H1 (cell line): ENCODE measurements at regions not wholly inside any gene's neighbourhood (a gene's known extent, or its start where the extent isn't known, plus 50 kb on each side); places are given as distances from the start of the nearest gene placed in this dataset.

Experiments
- CTCF ChIA-PET: fragments of 300-600 bp; sonication (Branson Sonifier 250); formaldehyde crosslinking; loops from one replicate; lab custom pipeline; 2021; ENCODE audit not compliant: partially characterized antibody; lab: Charles Lee
- POLR2A ChIA-PET: fragments of 300-600 bp; sonication (Branson Sonifier 250); formaldehyde crosslinking; loops from one replicate; lab custom pipeline; 2021; ENCODE audit warnings: inconsistent platforms; ENCODE audit not compliant: partially characterized antibody; lab: Charles Lee
- DNase-seq, 2 experiments: peaks; one replicate each; pipeline versions ENCODE4 v3.0.0 to v3.0.0-alpha.2; 2010 to 2022; ENCODE audit warnings: low spot score in 2 of 2, low read depth in 1 of 2, mixed read lengths in 1 of 2
- FAIRE-seq: peaks from 2 replicates; lab custom pipeline; 2011; peaks lifted over from hg19 to GRCh38; lab: Jason Lieb, UNC
- H2AFZ ChIP-seq: 2 replicates; pipeline ENCODE4 v1.8.1; 2012; ENCODE audit warnings: low read length, inconsistent platforms
- H2AK5ac ChIP-seq: 2 replicates; pipeline ENCODE4 v1.6.1; 2013; ENCODE audit warnings: low read depth, low read length
- H2BK120ac ChIP-seq: replicated peaks from 2 replicates; pipeline ENCODE3; 2013; ENCODE audit warnings: low read depth, low read length, inconsistent platforms
- H2BK12ac ChIP-seq: 2 replicates; pipeline ENCODE4 v1.6.1; 2013; ENCODE audit warnings: low read depth, low read length
- H2BK15ac ChIP-seq: 2 replicates; pipeline ENCODE4 v1.6.1; 2013; ENCODE audit warnings: low read length
- H2BK20ac ChIP-seq: 2 replicates; pipeline ENCODE4 v1.6.1; 2013; ENCODE audit warnings: low read length
- H2BK5ac ChIP-seq: 2 replicates; pipeline ENCODE4 v1.6.1; 2013; ENCODE audit warnings: low read depth, low read length
- H3K14ac ChIP-seq: 2 replicates; pipeline ENCODE4 v1.6.1; 2013; ENCODE audit warnings: inconsistent platforms; ENCODE audit not compliant: insufficient read length
- H3K18ac ChIP-seq: 2 replicates; pipeline ENCODE4 v1.6.1; 2013; ENCODE audit warnings: low read length; ENCODE audit errors: extremely low read depth
- H3K23ac ChIP-seq: 2 replicates; pipeline ENCODE4 v1.6.1; 2013; ENCODE audit warnings: inconsistent platforms; ENCODE audit not compliant: insufficient read length
- H3K23me2 ChIP-seq: 2 replicates; pipeline ENCODE4 v1.6.1; 2013; ENCODE audit warnings: low read depth, low read length
- H3K27ac ChIP-seq: 2 replicates; pipeline ENCODE4 v1.6.1; 2011; ENCODE audit warnings: low read depth, low read length, inconsistent platforms
- H3K27me3 ChIP-seq, 4 experiments: replicated peaks in 1 of 4; 1 replicate in 1 of 4; 2 replicates in 3 of 4; pipeline versions ENCODE4 v1.6.1 to v1.8.1; 2011 to 2013; ENCODE audit warnings: low read length in 3 of 4, mild to moderate bottlenecking in 3 of 4, inconsistent platforms in 2 of 4, mixed read lengths in 2 of 4, moderate library complexity in 1 of 4; ENCODE audit not compliant: control insufficient read depth in 3 of 4, insufficient read depth in 3 of 4; ENCODE audit errors: extremely low read depth in 1 of 4
- H3K36me3 ChIP-seq, 4 experiments: 2 replicates each; pipeline versions ENCODE4 v1.6.1 to v1.8.1; 2011 to 2013; ENCODE audit warnings: mild to moderate bottlenecking in 4 of 4, low read length in 3 of 4, moderate library complexity in 2 of 4, control low read depth in 1 of 4, inconsistent platforms in 1 of 4; ENCODE audit not compliant: insufficient read depth in 4 of 4, control insufficient read depth in 2 of 4
- H3K4ac ChIP-seq: replicated peaks from 2 replicates; pipeline ENCODE3; 2013; ENCODE audit warnings: low read length, low read depth, mixed read lengths, inconsistent platforms; ENCODE audit not compliant: insufficient read length
- H3K4me1 ChIP-seq, 4 experiments: replicated peaks in 1 of 4; 1 replicate in 1 of 4; 2 replicates in 3 of 4; pipeline versions ENCODE4 v1.6.1 to v1.8.1; 2011 to 2013; ENCODE audit warnings: low read length in 3 of 4, inconsistent platforms in 2 of 4, mixed read lengths in 1 of 4; ENCODE audit not compliant: insufficient read depth in 4 of 4, control insufficient read depth in 3 of 4
- H3K4me2 ChIP-seq, 2 experiments: 2 replicates each; pipeline versions ENCODE4 v1.6.1 to v1.8.1; 2011 to 2013; ENCODE audit warnings: low read depth in 2 of 2, low read length in 2 of 2, control low read depth in 1 of 2, inconsistent platforms in 1 of 2, mild to moderate bottlenecking in 1 of 2; ENCODE audit not compliant: insufficient read depth in 1 of 2
- H3K4me3 ChIP-seq, 4 experiments: fragments of 200-600, 300-600 bp in 1 of 4; sonication (generic), shearing (Covaris generic), sonication (Bioruptor Twin) in 1 of 4; 2 replicates each; pipeline versions ENCODE4 v1.5.1 to v1.8.1; 2011 to 2016; ENCODE audit warnings: low read length in 4 of 4, low read depth in 3 of 4, control low read depth in 2 of 4, inconsistent platforms in 2 of 4, mild to moderate bottlenecking in 2 of 4, mixed read lengths in 1 of 4, moderate library complexity in 1 of 4; ENCODE audit not compliant: insufficient read depth in 2 of 4; ENCODE audit errors: extremely low read depth in 1 of 4
- H3K56ac ChIP-seq: replicated peaks from 2 replicates; pipeline ENCODE3; 2013; ENCODE audit warnings: low read depth, mild to moderate bottlenecking, mixed read lengths, low read length, inconsistent platforms; ENCODE audit not compliant: insufficient read length
- H3K79me1 ChIP-seq: 2 replicates; pipeline ENCODE4 v1.6.1; 2013; ENCODE audit warnings: low read depth, low read length, control low read depth
- H3K79me2 ChIP-seq, 2 experiments: 2 replicates each; pipeline versions ENCODE4 v1.6.1 to v1.8.1; 2012 to 2013; ENCODE audit warnings: low read length in 2 of 2, mild to moderate bottlenecking in 2 of 2, inconsistent platforms in 1 of 2; ENCODE audit not compliant: insufficient read depth in 2 of 2, control insufficient read depth in 1 of 2
- H3K9ac ChIP-seq, 4 experiments: replicated peaks in 1 of 4; 1 replicate in 1 of 4; 2 replicates in 3 of 4; pipeline versions ENCODE4 v1.6.1 to v1.8.1; 2011 to 2013; ENCODE audit warnings: low read depth in 3 of 4, low read length in 3 of 4, control low read depth in 2 of 4, mild to moderate bottlenecking in 2 of 4, moderate library complexity in 2 of 4, inconsistent platforms in 1 of 4; ENCODE audit errors: extremely low read depth in 1 of 4
- H3K9me3 ChIP-seq, 2 experiments: 2 replicates each; pipeline versions ENCODE4 v1.6.1 to v1.8.1; 2012 to 2013; ENCODE audit warnings: mild to moderate bottlenecking in 2 of 2, moderate library complexity in 2 of 2, control low read depth in 1 of 2, inconsistent platforms in 1 of 2, low read depth in 1 of 2, low read length in 1 of 2, mixed read lengths in 1 of 2; ENCODE audit not compliant: insufficient read depth in 2 of 2
- H4K20me1 ChIP-seq, 2 experiments: replicated peaks in 1 of 2; 2 replicates each; pipeline versions ENCODE3 to v1.8.1; 2011 to 2013; ENCODE audit warnings: inconsistent platforms in 2 of 2, low read length in 2 of 2, mild to moderate bottlenecking in 1 of 2; ENCODE audit not compliant: insufficient read depth in 2 of 2, control insufficient read depth in 1 of 2
- H4K5ac ChIP-seq: 2 replicates; pipeline ENCODE4 v1.6.1; 2013; ENCODE audit warnings: low read length, low read depth, mixed read lengths, inconsistent platforms; ENCODE audit not compliant: insufficient read length
- H4K8ac ChIP-seq: 2 replicates; pipeline ENCODE4 v1.8.0; 2013; ENCODE audit warnings: mild to moderate bottlenecking, moderate library complexity, low read length, inconsistent platforms; ENCODE audit not compliant: insufficient read depth; ENCODE audit errors: extremely low read depth
- H4K91ac ChIP-seq: replicated peaks from 2 replicates; pipeline ENCODE3; 2013; ENCODE audit warnings: low read length, mixed read lengths, inconsistent platforms; ENCODE audit not compliant: insufficient read length
- EZH2 ChIP-seq: fragments of 200-600 bp; sonication (generic); IDR thresholded peaks from 2 replicates; pipeline ENCODE4 v1.7.1; 2012; ENCODE audit warnings: low read depth, mild to moderate bottlenecking, moderate library complexity, low read length, inconsistent platforms; ENCODE audit not compliant: severe bottlenecking
- GTF2F1 ChIP-seq: IDR thresholded peaks from 2 replicates; pipeline ENCODE4 v1.6.1; 2012; ENCODE audit warnings: low read depth, low read length, improper control_type of control experiment, borderline replicate concordance
- JUND ChIP-seq: IDR thresholded peaks from 2 replicates; pipeline ENCODE4 v1.6.1; 2011; ENCODE audit warnings: mild to moderate bottlenecking, improper control_type of control experiment, low read length
- KDM4A ChIP-seq: IDR thresholded peaks from one replicate; pipeline ENCODE4 v1.7.1; 2012; ENCODE audit warnings: low read depth, mild to moderate bottlenecking, moderate library complexity, low read length, inconsistent platforms; ENCODE audit not compliant: severe bottlenecking
- SP1 ChIP-seq: IDR thresholded peaks from 2 replicates; pipeline ENCODE4 v1.6.1; 2011; ENCODE audit warnings: low read depth, low read length
- SUZ12 ChIP-seq: fragments of 200-600 bp; sonication (generic); IDR thresholded peaks from 2 replicates; pipeline ENCODE4 v1.6.1; 2012; ENCODE audit warnings: mild to moderate bottlenecking, inconsistent platforms, low read length, moderate library complexity, mixed read lengths
- TBP ChIP-seq: IDR thresholded peaks from 2 replicates; pipeline ENCODE4 v1.6.1; 2011; ENCODE audit warnings: low read depth, low read length, improper control_type of control experiment
- USF2 ChIP-seq: IDR thresholded peaks from 2 replicates; pipeline ENCODE4 v1.6.1; 2011; ENCODE audit warnings: low read length, improper control_type of control experiment
- WGBS, 2 experiments: shearing (Covaris generic) in 1 of 2; methylation state at CpG; one replicate each; pipeline versions ENCODE4 v1.1.6 to v1.1.7; 2013 to 2015; ENCODE audit warnings: low lambda C conversion rate in 2 of 2, mixed read lengths in 2 of 2, inconsistent platforms in 1 of 2, low coverage in 1 of 2, missing lambda C conversion rate in 1 of 2; ENCODE audit not compliant: insufficient replicate concordance in 2 of 2, insufficient coverage in 1 of 2, insufficient read length in 1 of 2; ENCODE audit errors: extremely low coverage in 1 of 2, missing lambda C conversion rate in 1 of 2; 5-methylcytosine and 5-hydroxymethylcytosine counted together
- TF ChIP-seq, protein P1 (sequence below): IDR thresholded peaks from 2 replicates; pipeline ENCODE4 v1.6.1; 2012; ENCODE audit warnings: inconsistent platforms

GRCh38 chr16:61540216-61540615 lies 496.0 kb downstream of the CDH8 start:
- 76% methylated on average over 3 of the region's 3 CpGs; no CpG with 5 or more reads in 1 of the 2 experiments for WGBS, 2 experiments
- H3K14ac ChIP-seq: no peak overlapping the region
- no peak overlapping the region for H4K8ac ChIP-seq
- no peaks in the 10 kb centered on the region for H3K36me3 ChIP-seq
- no peak overlapping the region for H2BK15ac ChIP-seq
- H3K27me3 ChIP-seq: no peaks in the 10 kb centered on the region
- no peak for FAIRE-seq
- DNase-seq: no peak
- no peak overlapping the region for H2BK120ac ChIP-seq
- H2BK5ac ChIP-seq: no peak overlapping the region
- H3K4me1 ChIP-seq: no peaks in the 10 kb centered on the region
- H4K91ac ChIP-seq: no peak overlapping the region
- H3K27ac ChIP-seq: no peak overlapping the region
- H3K23ac ChIP-seq: no peak overlapping the region
- H3K18ac ChIP-seq: no peak overlapping the region
- no peak overlapping the region for H2BK12ac ChIP-seq
- H2AK5ac ChIP-seq: no peak overlapping the region
- H3K9me3 ChIP-seq: no peaks in the 10 kb centered on the region
- H4K20me1 ChIP-seq: no peaks in the 10 kb centered on the region
- no peaks in the 10 kb centered on the region for H3K79me1 ChIP-seq
- no peak overlapping the region for H3K9ac ChIP-seq
- no peak overlapping the region for H3K4me3 ChIP-seq
- TF ChIP-seq USF2: no peak
- no peak; the same call in 1 of the 2 replicates for TF ChIP-seq JUND
- no peak for TF ChIP-seq SP1
- TF ChIP-seq KDM4A: no peak
- TF ChIP-seq SUZ12: no peak
- TF ChIP-seq EZH2: no peak
- no peak for TF ChIP-seq GTF2F1
- TF ChIP-seq, protein P1, sequence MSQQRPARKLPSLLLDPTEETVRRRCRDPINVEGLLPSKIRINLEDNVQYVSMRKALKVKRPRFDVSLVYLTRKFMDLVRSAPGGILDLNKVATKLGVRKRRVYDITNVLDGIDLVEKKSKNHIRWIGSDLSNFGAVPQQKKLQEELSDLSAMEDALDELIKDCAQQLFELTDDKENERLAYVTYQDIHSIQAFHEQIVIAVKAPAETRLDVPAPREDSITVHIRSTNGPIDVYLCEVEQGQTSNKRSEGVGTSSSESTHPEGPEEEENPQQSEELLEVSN: no peak
- TF ChIP-seq TBP: no peak
- H3K4ac ChIP-seq: no peak overlapping the region
- H3K4me2 ChIP-seq: no peak overlapping the region
- no peak overlapping the region for H2BK20ac ChIP-seq
- no peak overlapping the region for H3K56ac ChIP-seq
- CTCF ChIA-PET: interaction anchor here (1.3 to 1.8 kb wide), 2 partner anchors 17 to 26 kb away, joined by 3 to 4 read pairs; no protein-coding TSS in a partner anchor
- 0 out of 2 replicates have a peak overlapping the region, but pooled peaks have one; percentile 65 for H2AFZ ChIP-seq
- H3K23me2 ChIP-seq: no peaks in the 10 kb centered on the region
- H4K5ac ChIP-seq: no peak overlapping the region
- POLR2A ChIA-PET: interaction anchor here (0.7 kb wide), 1 partner anchor 577 kb away, joined by 3 read pairs; no protein-coding TSS in a partner anchor
- H3K79me2 ChIP-seq: no peaks in the 10 kb centered on the region
